ENCODE measurements at regions not wholly inside any gene's neighbourhood (a gene's known extent, or its start where the extent isn't known, plus 50 kb on each side); places are given as distances from the start of the nearest gene placed in this dataset.

GRCh38 chr9:3576328-3576727 is 50.5 kb upstream of the RFX3 start:
- Histone ChIP-seq H3K27ac (ENCODE audit: low read depth, low read length) (no peak overlapping the region), H3K27me3 (ENCODE audit: control insufficient read depth, insufficient read depth, low read length) (no peaks in the 10 kb centered on the region), H3K9me3 (ENCODE audit: control insufficient read depth, insufficient read depth, low read length) (no peaks in the 10 kb centered on the region), H3K4me3 (ENCODE audit: low read depth, low read length) (no peak overlapping the region)
- CTCF ChIA-PET = interaction anchor here (1.2 kb wide), 1 partner anchor 10 kb away, joined by 3 read pairs; no protein-coding TSS in a partner anchor
- POLR2A ChIA-PET = no interaction called here
- no peak for DNase-seq (ENCODE audit: low read depth, low spot score)
- TF ChIP-seq CTCF (IDR thresholded peaks at IDR 0.05; ENCODE audit: low read depth, low read length) = no peak

DNA sequence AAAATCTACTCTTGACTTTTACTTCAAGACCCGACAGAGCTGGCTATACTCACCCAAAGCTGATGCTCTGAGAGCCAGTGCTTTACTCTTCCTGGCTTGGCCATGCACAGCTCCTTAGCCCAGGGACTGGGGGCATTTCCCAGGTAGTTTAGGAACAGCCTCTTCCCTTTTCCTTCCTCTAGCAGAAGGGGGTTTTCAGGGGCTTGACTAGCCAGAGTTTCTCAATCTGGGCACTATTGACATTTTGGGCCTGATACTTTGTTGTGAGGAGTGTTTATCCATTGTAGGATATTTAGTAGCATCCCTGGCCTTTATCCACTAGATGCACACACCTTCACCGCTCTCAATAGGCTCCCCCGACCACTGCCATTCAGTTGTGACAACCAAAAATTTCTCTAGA is 50.0 kb upstream of the RFX3 start:
- ChIA-PET CTCF (no interaction called here), POLR2A (no interaction called here)

More for the DNA sequence above, 50.0 kb upstream of the RFX3 start:
- Histone ChIP-seq H3K9me3 (ENCODE audit: control insufficient read depth, insufficient read depth, low read length) (no peaks in the 10 kb centered on the region), H3K4me3 (ENCODE audit: low read depth, low read length) (no peak overlapping the region), H3K27me3 (ENCODE audit: control insufficient read depth, insufficient read depth, low read length) (no peaks in the 10 kb centered on the region), H3K27ac (ENCODE audit: low read depth, low read length) (no peak overlapping the region)
- no peak for DNase-seq (ENCODE audit: low read depth, low spot score)
- TF ChIP-seq CTCF (IDR thresholded peaks at IDR 0.05; ENCODE audit: low read depth, low read length) = no peak

All from AG04450 (cell line).